Activated CD4-positive, alpha-beta T cell treated with anti-CD3 and anti-CD28 coated beads, Interleukin-2, amount 10 ng/mL, durations not matched to agents 24 days and 14 days (primary cell): ENCODE measurements at regions not wholly inside any gene's neighbourhood (a gene's known extent, or its start where the extent isn't known, plus 50 kb on each side); places are given as distances from the start of the nearest gene placed in this dataset.

ENCODE experiments used
- DNase-seq: peaks from one replicate; pipeline ENCODE4 v3.0.0; 2022
- H3K27ac Mint-ChIP-seq: one replicate; pipeline ENCODE4 v1.8.0; 2022; ENCODE audit warnings: mild to moderate bottlenecking, mixed read lengths
- H3K27me3 Mint-ChIP-seq: one replicate; pipeline ENCODE4 v1.8.0; 2022; ENCODE audit warnings: mixed read lengths
- H3K36me3 Mint-ChIP-seq: one replicate; pipeline ENCODE4 v1.8.0; 2022; ENCODE audit warnings: low read depth, mild to moderate bottlenecking, mixed read lengths
- H3K4me1 Mint-ChIP-seq: one replicate; pipeline ENCODE4 v1.8.0; 2021; ENCODE audit warnings: mixed read lengths
- H3K4me3 Mint-ChIP-seq: one replicate; pipeline ENCODE4 v1.8.0; 2022; ENCODE audit warnings: mild to moderate bottlenecking, moderate library complexity, mixed read lengths
- H3K9me3 Mint-ChIP-seq: one replicate; pipeline ENCODE4 v1.8.0; 2021; ENCODE audit warnings: mixed read lengths
- intact Hi-C: fragments of 100-400 bp; cut with micrococcal nuclease; formaldehyde crosslinking; loops from one replicate; pipeline ENCODE4 v1.15.1; 2023

DNA sequence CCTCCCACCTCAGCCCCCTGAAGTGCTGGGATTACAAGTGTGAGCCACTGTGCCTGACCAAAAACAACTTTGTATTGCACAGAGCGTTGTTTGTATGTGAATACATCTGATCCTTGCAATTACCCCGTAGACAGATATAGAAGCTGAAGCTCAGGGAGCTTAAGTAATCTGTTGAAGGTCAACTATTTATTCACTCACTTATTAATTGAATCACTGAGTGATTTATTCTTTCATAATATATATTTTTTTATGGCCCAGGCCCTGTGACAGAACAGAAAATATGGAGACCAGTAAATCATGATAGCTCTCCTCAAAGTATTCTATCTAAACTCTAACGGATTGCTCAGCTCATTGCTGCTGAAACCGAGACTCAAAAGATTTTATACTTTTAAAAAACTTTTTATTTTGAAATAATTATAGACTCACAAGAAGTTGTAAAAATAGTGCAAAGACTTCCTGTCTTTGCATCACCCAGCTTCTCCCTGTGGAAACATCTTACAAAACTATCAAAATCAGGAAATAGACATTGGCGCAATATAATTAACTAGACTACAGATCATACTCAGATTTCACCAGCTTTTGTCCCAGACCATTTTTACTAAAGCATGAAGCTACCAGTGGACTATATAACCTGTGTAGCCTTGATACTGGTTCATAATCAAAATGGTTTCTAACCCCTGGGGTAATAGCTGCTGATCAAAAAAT, 466.1 kb downstream of the PDCD6IP start:
- Mint-ChIP-seq H3K9me3 (peaks cover 2% of the 10 kb centered on the region), H3K27me3 (peaks cover 2% of the 10 kb centered on the region), H3K4me3 (no peak overlapping the region), H3K36me3 (no peaks in the 10 kb centered on the region), H3K27ac (no peak overlapping the region), H3K4me1 (no peaks in the 10 kb centered on the region)
- no peak for DNase-seq
- intact Hi-C loops: no loop called here

DNA sequence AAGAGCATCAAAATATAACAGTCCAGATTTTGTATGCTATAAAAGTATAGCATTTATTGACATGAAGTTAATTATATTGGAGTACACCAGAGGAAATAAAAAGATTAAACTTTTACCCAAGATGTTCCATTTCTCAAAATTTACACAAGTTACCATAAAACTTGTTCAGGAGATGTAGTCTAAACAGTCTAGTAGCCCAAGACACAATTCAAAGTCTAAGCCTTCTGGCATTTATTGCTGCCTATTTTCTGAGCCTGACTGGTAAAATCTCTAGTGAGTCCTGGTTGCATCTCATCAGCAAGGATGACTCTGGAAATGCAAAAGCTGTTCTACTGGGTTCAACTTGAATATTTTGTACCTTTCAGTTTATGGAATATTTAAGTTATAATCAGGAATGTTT, 468.7 kb downstream of the PDCD6IP start:
- H3K27ac Mint-ChIP-seq: no peak overlapping the region
- DNase-seq: no peak
- peaks cover 2% of the 10 kb centered on the region for H3K9me3 Mint-ChIP-seq
- H3K4me1 Mint-ChIP-seq: no peaks in the 10 kb centered on the region
- peaks cover 2% of the 10 kb centered on the region for H3K27me3 Mint-ChIP-seq
- intact Hi-C loops: no loop called here
- H3K36me3 Mint-ChIP-seq: no peaks in the 10 kb centered on the region
- no peak overlapping the region for H3K4me3 Mint-ChIP-seq

DNA sequence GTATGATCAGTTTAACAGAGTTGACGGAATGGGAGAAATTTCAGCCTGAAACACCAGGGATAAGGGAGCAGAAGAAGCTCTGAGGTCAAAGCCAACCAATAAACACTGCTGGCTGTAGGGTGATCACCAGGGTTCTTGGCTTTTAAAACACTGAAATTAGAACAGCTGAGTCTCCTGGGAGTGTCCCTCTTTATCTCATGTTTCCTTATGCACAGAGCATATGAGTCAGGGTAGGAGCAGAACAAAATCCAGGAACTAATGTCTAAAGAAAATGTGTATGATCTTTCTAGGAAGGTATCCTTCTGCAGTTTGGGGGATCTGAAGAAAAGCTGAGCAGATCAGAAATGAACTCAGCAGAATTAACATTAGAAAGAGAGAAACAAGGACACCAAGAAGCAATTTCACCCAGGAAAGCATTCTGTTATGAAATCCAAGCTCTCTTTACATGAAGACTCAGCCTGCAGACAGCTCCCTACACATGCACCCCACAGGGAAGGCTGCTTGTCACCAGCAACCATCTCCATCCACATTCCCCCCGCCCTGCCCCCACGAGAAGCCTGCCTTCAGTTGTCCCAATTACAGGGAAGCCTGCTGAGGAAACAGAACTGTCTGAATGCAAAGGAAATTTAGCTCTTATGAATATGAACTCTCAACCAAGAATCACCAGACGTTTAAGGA, 469.7 kb downstream of the PDCD6IP start:
- Mint-ChIP-seq H3K9me3 (peaks cover 2% of the 10 kb centered on the region), H3K36me3 (no peaks in the 10 kb centered on the region), H3K4me3 (no peak overlapping the region), H3K27ac (no peak overlapping the region), H3K27me3 (peaks cover 2% of the 10 kb centered on the region), H3K4me1 (no peaks in the 10 kb centered on the region)
- DNase-seq: no peak
- intact Hi-C loops: no loop called here

DNA sequence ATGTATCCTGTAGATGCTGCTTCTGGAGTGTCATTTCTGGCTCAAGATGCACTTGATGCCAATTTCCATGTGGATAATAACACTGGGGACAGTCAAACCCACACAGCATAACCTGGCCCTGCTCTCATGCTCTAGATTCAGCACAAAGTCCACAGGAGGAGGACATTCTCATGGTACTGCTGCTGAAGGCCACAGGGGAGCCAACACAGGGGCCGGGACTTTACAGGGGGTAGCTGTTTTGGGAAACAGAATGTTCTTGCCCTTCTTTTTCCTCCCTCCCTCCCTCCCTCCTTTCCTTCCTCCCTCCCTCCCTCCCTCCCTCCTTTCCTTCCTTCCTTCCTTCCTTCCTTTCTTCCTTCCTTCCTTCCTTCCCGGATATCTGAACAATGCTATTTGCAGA, 477.4 kb downstream of the PDCD6IP start:
- H3K36me3 Mint-ChIP-seq: no peaks in the 10 kb centered on the region

DNA sequence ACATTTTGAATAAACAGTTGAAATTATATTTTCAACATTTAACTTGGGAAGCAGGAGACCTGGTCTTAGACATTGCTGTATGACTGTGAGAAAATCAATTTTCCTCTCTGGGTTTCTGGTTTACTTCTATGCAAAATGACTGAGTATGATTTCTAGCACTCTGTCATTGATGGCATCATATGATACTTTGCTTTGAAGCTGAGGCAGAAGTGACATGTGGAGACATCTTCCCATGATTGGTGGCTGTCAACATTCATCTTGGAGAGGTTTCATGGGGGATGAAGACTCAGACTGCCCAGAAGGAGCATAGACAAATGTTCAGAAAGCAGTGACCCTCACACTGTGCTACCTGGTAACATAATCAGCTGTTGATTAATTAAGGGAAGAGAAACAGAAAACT, 477.9 kb downstream of the PDCD6IP start:
- no peak overlapping the region for H3K4me3 Mint-ChIP-seq
- H3K9me3 Mint-ChIP-seq: no peaks in the 10 kb centered on the region
- DNase-seq: no peak
- H3K27ac Mint-ChIP-seq: no peak overlapping the region
- no peaks in the 10 kb centered on the region for H3K36me3 Mint-ChIP-seq
- intact Hi-C loops: no loop called here
- no peaks in the 10 kb centered on the region for H3K27me3 Mint-ChIP-seq
- H3K4me1 Mint-ChIP-seq: no peaks in the 10 kb centered on the region

More for the DNA sequence above, 477.4 kb downstream of the PDCD6IP start:
- no peak overlapping the region for H3K27ac Mint-ChIP-seq
- no peak for DNase-seq
- no peaks in the 10 kb centered on the region for H3K27me3 Mint-ChIP-seq
- H3K4me3 Mint-ChIP-seq: no peak overlapping the region
- intact Hi-C loops: no loop called here
- H3K4me1 Mint-ChIP-seq: no peaks in the 10 kb centered on the region
- H3K9me3 Mint-ChIP-seq: no peaks in the 10 kb centered on the region

DNA sequence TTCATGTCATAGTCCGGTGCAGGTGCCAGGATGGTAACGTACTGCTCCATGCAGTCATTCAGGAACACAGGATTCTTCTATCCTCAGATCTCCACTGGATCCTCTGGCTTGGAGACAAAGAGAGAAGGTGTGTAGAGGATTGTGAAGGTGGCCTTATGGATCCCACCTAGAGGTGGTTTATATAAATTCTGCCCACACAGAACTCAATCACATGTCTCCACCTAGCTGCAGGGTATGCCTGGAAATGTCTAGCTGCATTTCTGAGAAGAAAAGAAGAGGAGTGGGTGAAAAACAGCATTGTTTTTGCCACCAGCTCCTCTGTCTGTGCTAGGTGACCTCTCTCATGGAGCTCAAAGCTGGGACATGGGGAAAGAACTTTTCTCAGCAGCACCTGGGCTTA, 478.7 kb downstream of the PDCD6IP start:
- no peaks in the 10 kb centered on the region for H3K36me3 Mint-ChIP-seq
- no peak overlapping the region for H3K27ac Mint-ChIP-seq
- H3K4me1 Mint-ChIP-seq: no peaks in the 10 kb centered on the region
- DNase-seq: no peak
- intact Hi-C loops: no loop called here
- no peaks in the 10 kb centered on the region for H3K27me3 Mint-ChIP-seq
- no peak overlapping the region for H3K4me3 Mint-ChIP-seq
- H3K9me3 Mint-ChIP-seq: no peaks in the 10 kb centered on the region

DNA sequence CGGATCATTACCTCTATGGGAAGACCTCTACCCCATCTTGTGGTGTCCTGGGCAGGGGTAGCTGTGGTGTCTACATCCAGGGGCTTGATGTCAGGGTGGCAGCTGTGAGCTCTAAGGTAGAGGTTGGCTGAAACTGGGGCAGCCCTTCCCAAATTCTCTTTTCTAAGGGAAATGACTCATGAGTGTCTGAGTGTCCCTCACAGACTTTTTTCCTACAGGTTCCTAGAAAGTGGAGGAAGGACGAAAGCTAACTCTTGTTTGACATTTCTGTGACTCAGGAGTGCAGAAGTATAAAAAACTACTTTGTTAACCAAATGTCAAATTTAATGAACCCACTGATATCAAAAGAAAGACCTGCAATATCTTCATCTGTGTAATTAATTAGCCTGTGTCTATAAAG, 481.5 kb downstream of the PDCD6IP start:
- H3K4me3 Mint-ChIP-seq: no peak overlapping the region
- intact Hi-C loops: no loop called here

DNA sequence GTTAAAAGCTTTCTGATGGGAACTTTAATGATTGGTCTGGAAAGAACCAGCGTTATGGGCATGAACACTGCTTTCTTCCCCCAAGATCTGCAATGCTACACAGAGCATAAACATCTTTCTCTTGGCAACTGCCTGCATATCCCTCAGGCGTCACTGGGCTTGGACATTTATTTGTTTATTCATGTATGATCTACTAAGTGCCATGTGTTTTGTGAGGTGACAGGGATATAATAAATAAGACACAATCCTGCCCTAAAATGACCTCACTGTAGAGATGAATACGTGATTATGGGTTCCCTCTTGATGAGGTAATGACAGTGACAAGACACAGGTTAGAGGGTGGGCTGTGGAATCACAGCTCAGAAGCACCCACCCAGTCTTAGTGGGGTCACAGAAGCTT, 485.3 kb downstream of the PDCD6IP start:
- Mint-ChIP-seq H3K9me3 (no peaks in the 10 kb centered on the region), H3K4me1 (no peaks in the 10 kb centered on the region), H3K27ac (no peak overlapping the region), H3K27me3 (no peaks in the 10 kb centered on the region), H3K36me3 (no peaks in the 10 kb centered on the region), H3K4me3 (no peak overlapping the region)
- intact Hi-C loops: no loop called here
- no peak for DNase-seq

More for the DNA sequence above, 481.5 kb downstream of the PDCD6IP start:
- Mint-ChIP-seq H3K9me3 (no peaks in the 10 kb centered on the region), H3K36me3 (no peaks in the 10 kb centered on the region), H3K4me1 (no peaks in the 10 kb centered on the region), H3K27ac (no peak overlapping the region), H3K27me3 (no peaks in the 10 kb centered on the region)
- DNase-seq: no peak

DNA sequence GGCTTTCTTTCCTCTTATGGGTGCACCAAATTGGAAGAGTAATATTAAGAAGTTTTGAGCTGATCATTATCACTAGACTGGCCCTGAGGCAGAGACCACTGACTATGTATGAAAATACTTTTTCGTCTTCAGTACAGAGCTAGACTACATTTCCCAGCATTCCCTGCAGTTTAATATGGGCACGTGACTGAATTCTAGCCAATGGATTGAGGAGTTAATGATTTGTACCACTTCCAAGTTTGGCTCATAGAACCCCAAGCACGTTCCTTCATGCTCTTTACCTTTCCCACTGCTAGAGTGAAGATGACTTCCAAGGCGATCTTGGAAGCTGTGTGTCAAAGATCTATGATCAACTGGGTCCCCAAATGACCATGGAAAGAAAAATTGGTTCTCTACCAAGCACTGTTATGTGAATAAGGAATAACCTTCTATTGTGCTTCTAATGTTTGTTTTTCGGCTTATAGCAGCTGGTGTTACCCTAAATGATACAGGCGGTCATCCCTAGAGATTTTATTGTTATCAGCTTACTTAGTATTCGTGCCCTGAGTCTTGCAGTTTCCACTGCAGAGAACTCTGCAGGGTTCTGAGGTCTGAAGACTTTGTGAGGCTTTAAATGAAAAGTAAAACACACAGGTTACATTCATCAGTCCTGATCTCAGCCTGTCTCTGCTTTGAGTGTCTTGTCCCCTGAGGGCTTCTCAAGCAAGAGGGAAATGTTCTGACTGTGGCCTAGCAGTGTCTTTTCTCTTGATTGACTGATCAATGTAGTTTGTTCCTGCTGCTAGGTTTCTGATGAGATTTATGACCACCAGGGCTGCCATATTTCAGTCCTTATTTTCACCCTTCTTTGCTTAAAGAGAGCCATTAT, 486.8 kb downstream of the PDCD6IP start:
- intact Hi-C loops: no loop called here
- no peaks in the 10 kb centered on the region for H3K27me3 Mint-ChIP-seq
- no peaks in the 10 kb centered on the region for H3K36me3 Mint-ChIP-seq
- no peak for DNase-seq
- no peaks in the 10 kb centered on the region for H3K9me3 Mint-ChIP-seq
- no peaks in the 10 kb centered on the region for H3K4me1 Mint-ChIP-seq
- H3K27ac Mint-ChIP-seq: no peak overlapping the region
- H3K4me3 Mint-ChIP-seq: no peak overlapping the region

DNA sequence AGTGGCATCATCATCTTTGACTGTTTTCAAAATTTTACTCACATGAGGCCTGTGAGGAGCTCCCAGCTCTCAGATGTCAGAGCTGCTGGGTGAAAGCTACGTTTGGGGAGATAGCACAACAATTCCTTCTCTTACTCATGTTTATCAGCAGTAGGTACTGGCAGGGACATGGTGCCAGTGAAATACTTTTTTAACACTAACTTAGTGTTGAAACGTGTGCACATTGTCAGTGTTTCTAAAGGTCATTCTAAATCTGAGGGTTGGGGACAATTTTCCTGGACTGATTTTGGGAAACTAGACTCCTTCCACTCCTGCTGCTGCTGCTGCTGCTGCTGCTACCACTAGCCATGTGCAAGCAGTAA, 487.4 kb downstream of the PDCD6IP start:
- Mint-ChIP-seq H3K4me1 (no peaks in the 10 kb centered on the region), H3K4me3 (no peak overlapping the region), H3K27ac (no peak overlapping the region), H3K9me3 (no peaks in the 10 kb centered on the region), H3K27me3 (no peaks in the 10 kb centered on the region), H3K36me3 (no peaks in the 10 kb centered on the region)
- intact Hi-C loops: no loop called here
- DNase-seq: no peak

DNA sequence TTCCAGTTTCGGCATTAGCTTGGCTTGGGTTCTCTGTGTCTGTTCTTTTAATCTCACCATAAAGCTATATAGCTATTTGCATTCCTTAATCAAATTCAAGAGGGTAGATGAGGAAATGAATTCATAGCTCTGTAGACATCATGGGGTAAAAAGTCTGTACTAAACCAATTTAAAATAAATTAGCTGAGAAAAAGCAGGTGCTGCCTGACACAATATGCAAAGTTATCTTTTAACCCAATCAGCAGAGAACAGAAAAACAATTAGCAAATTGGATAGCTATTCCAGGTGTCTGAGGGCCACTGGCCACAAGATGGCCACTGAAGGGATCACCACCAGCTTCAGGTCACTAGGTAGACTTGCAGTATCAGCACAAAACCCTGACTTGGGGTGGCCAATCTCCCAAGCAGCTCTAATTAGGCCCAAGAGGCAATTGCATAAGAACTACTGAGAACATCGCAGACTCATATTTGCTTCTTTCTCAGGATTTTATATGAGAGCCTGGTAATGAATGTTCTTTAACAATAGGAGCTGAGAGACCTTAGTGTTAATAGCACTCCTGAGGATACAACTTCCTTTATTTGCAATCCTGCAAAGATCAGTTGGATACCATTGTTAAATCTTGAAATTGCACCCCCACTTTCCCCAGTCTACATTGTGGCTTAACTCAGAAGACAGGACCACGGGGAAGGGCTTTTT, 494.3 kb downstream of the PDCD6IP start:
- H3K27ac Mint-ChIP-seq: no peak overlapping the region
- H3K9me3 Mint-ChIP-seq: no peaks in the 10 kb centered on the region
- no peak overlapping the region for H3K4me3 Mint-ChIP-seq
- no peaks in the 10 kb centered on the region for H3K36me3 Mint-ChIP-seq
- H3K27me3 Mint-ChIP-seq: no peaks in the 10 kb centered on the region
- no peak for DNase-seq
- intact Hi-C loops: no loop called here
- H3K4me1 Mint-ChIP-seq: no peaks in the 10 kb centered on the region

DNA sequence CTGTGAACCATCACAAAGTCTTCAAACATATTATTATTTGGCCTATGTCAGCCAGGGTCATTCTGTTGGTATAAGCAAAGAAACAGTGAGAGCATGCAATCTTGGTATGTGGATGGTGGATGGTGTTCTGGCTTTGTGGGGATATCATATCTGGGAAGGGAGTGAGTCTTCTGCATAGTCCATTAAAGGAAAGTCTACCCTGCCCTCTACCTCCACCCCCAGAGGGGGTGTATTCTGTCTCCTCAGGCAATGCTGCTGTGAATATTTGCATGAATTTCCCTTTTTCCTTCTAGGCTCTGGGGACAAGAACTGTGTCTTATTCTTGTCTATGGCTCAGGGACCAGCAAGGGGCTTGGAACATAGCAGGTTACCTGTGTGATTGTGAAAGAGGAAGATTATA, 495.8 kb downstream of the PDCD6IP start:
- Mint-ChIP-seq H3K4me3 (no peak overlapping the region), H3K4me1 (no peaks in the 10 kb centered on the region), H3K27me3 (no peaks in the 10 kb centered on the region), H3K36me3 (no peaks in the 10 kb centered on the region), H3K9me3 (no peaks in the 10 kb centered on the region), H3K27ac (no peak overlapping the region)
- intact Hi-C loops: no loop called here
- DNase-seq: no peak

DNA sequence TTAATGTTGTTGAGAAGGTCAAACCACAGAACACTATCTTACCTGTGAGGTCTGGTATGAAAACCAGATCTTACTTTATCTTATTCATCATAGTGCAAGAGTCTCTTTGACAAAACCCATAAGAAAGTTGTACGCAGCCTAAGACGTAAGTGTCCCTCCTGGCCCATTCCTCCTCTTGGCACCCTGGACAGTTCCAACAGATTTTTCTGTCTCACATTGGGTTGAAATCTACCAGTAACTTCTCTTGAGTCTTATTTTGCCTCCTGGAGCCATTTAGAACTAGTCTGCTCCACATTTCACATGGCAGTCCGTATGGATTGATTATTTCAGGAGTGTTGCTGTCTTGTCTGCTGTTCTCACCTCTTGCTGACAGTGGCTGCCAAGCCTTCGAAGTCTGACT, 498.4 kb downstream of the PDCD6IP start:
- intact Hi-C loops: no loop called here
- Mint-ChIP-seq H3K27me3 (no peaks in the 10 kb centered on the region), H3K4me1 (no peaks in the 10 kb centered on the region), H3K36me3 (no peaks in the 10 kb centered on the region), H3K4me3 (no peak overlapping the region), H3K27ac (no peak overlapping the region), H3K9me3 (no peaks in the 10 kb centered on the region)
- no peak for DNase-seq

DNA sequence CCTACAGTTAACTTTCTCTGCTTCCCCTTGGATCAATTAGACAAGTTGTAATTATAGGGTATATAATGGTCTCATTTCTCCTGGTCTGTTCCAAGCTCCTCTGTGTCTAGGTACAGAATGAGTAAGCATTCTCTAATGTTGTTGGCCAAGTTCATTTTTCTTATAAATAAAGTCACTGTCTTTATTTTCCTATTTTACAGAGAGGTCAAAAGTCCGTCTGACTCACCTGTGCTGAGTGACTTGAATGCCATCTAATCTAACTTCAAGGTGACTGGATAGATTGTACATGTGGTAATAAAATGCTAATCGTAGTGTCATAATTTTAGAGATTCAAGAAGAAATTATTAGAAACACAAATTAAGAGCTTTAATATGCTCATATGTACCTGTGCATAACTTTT, 500.2 kb downstream of the PDCD6IP start:
- DNase-seq: no peak
- H3K9me3 Mint-ChIP-seq: no peaks in the 10 kb centered on the region
- H3K27ac Mint-ChIP-seq: no peak overlapping the region
- H3K36me3 Mint-ChIP-seq: no peaks in the 10 kb centered on the region
- no peaks in the 10 kb centered on the region for H3K4me1 Mint-ChIP-seq
- no peak overlapping the region for H3K4me3 Mint-ChIP-seq
- H3K27me3 Mint-ChIP-seq: no peaks in the 10 kb centered on the region
- intact Hi-C loops: no loop called here
